ENCODE measurements at regions not wholly inside any gene's neighbourhood (a gene's known extent, or its start where the extent isn't known, plus 50 kb on each side); places are given as distances from the start of the nearest gene placed in this dataset.

DNA sequence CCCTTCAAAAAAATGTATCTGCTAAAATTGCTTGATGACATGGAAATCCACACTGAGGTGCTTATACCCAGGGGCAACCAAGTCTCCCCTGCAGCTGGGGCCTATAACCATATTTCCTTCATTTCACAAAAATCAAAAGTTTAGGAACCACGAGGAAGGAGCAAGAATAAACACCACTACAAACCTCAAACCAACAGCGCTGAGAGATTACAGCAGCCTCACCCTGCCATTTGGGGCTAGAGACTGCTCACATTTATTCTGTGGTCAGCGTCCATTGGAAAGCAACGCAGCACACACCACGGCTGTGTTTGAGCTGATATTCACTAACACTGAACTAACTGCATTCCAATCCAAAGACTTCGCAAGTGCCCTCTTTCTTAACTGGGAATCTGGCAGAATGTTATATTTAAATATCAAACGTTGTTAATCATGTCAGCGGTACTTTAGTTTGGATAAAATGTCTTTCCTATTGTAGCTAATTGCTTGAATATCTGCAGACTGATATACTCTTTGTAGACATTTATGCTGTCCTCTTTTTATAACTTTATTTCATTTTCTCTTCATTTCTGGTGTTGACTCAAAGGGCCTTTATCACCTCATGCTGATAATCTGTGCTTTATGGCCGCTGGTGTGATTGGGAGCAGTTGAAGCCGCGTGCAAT, 94.6 kb downstream of the FOXA2 start:
- no peak for DNase-seq (ENCODE audit: low read depth)
- H3K4me3 ChIP-seq (replicated peaks; ENCODE audit: low read depth, low read length), result no peak overlapping the region
- no peak for TF ChIP-seq CTCF (IDR thresholded peaks at IDR 0.05; ENCODE audit: low read length, missing control alignments)

DNA sequence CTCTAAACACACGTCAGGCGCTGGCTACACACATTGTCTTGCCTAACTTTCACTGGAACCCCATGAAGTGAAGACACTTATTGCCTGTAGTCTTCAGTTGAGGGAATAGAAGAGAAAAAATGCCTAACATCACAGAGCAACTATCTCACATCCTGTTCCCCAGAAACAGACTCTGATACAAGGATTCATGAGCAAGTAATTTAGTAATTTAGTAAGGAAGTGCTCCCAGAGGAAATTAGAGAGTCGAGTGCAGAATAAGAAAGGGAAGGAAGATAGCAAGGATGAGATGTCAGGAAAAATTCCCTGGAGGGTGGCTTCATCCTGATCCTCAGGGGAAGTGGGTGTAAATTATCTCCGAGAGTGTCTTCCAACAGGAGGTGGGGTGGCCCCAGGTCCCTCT, 104.0 kb downstream of the FOXA2 start:
- H3K4me3 ChIP-seq (replicated peaks; ENCODE audit: low read depth, low read length), result no peak overlapping the region
- DNase-seq (ENCODE audit: low read depth), result no peak
- TF ChIP-seq CTCF (IDR thresholded peaks at IDR 0.05; ENCODE audit: low read length, missing control alignments), result no peak

- no peak overlapping the region for H3K4me3 ChIP-seq (replicated peaks; ENCODE audit: low read depth, low read length)
- no peak for TF ChIP-seq CTCF (IDR thresholded peaks at IDR 0.05; ENCODE audit: low read length, missing control alignments)
- DNase-seq (ENCODE audit: low read depth), result no peak
These were observed 108.7 kb downstream of the FOXA2 start for GRCh38 chr20:22475662-22476061.

GRCh38 chr20:22474224-22474623, 110.1 kb downstream of the FOXA2 start:
- DNase-seq (ENCODE audit: low read depth), result no peak
- H3K4me3 ChIP-seq (replicated peaks; ENCODE audit: low read depth, low read length), result no peak overlapping the region
- no peak for TF ChIP-seq CTCF (IDR thresholded peaks at IDR 0.05; ENCODE audit: low read length, missing control alignments)

DNA sequence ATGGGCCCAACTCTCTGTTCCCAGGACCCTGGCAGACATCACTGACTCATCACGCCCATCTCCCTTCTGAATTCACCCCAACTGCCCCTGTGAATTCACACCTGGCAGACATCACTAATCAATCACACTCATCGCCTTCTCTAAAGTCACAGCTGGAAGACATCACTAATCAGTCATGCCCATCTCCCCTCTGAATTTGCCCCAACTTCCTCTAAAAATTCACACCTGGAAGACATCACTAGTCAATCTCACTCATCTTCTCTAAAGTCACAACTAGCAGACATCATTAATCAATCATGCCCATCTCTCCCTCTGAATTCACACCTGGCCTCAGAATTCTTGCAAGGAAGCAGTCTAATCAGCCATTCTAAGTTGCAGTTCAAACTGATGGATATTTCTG, 111.1 kb downstream of the FOXA2 start:
- DNase-seq (ENCODE audit: low read depth), result no peak
- no peak for TF ChIP-seq CTCF (IDR thresholded peaks at IDR 0.05; ENCODE audit: low read length, missing control alignments)

GRCh38 chr20:22472447-22473100, 111.8 kb downstream of the FOXA2 start:
- DNase-seq (ENCODE audit: low read depth), result no peak
- H3K4me3 ChIP-seq (replicated peaks; ENCODE audit: low read depth, low read length), result no peak overlapping the region
- no peak for TF ChIP-seq CTCF (IDR thresholded peaks at IDR 0.05; ENCODE audit: low read length, missing control alignments)

More for the DNA sequence above, 111.1 kb downstream of the FOXA2 start:
- no peak overlapping the region for H3K4me3 ChIP-seq (replicated peaks; ENCODE audit: low read depth, low read length)

All from fibroblast of pulmonary artery (primary cell).